Trophoblast cell (in vitro differentiated cells and primary cell): ENCODE measurements at regions not wholly inside any gene's neighbourhood (a gene's known extent, or its start where the extent isn't known, plus 50 kb on each side); places are given as distances from the start of the nearest gene placed in this dataset.

ENCODE experiments used
- DNase-seq, 2 donors: peaks; one replicate each; pipeline ENCODE4 v3.0.0-alpha.2; 2016
- H2AFZ ChIP-seq: 2 replicates; pipeline ENCODE4 v1.6.1; 2013; ENCODE audit warnings: low read length, moderate library complexity, mild to moderate bottlenecking; ENCODE audit not compliant: insufficient read depth, poor library complexity
- H2AK5ac ChIP-seq: 2 replicates; pipeline ENCODE4 v1.6.1; 2013; ENCODE audit warnings: mild to moderate bottlenecking, low read length
- H2BK120ac ChIP-seq: 2 replicates; pipeline ENCODE4 v1.6.1; 2013; ENCODE audit warnings: low read length, mild to moderate bottlenecking, moderate library complexity; ENCODE audit not compliant: insufficient read depth, poor library complexity
- H2BK12ac ChIP-seq: 2 replicates; pipeline ENCODE4 v1.6.1; 2013; ENCODE audit warnings: mild to moderate bottlenecking, low read length, moderate library complexity
- H2BK5ac ChIP-seq: 2 replicates; pipeline ENCODE4 v1.6.1; 2013; ENCODE audit warnings: low read length, low read depth, moderate library complexity, mild to moderate bottlenecking; ENCODE audit not compliant: poor library complexity
- H3K14ac ChIP-seq: 2 replicates; pipeline ENCODE4 v1.6.1; 2013; ENCODE audit warnings: mild to moderate bottlenecking, low read length
- H3K18ac ChIP-seq: 2 replicates; pipeline ENCODE4 v1.6.1; 2013; ENCODE audit warnings: mild to moderate bottlenecking, low read length
- H3K23ac ChIP-seq: 2 replicates; pipeline ENCODE4 v1.6.1; 2013; ENCODE audit warnings: low read length
- H3K27ac ChIP-seq: 2 replicates; pipeline ENCODE4 v1.5.1; 2013; ENCODE audit warnings: low read depth, mild to moderate bottlenecking, inconsistent platforms, low read length, moderate library complexity
- H3K27me3 ChIP-seq: 2 replicates; pipeline ENCODE4 v1.6.1; 2013; ENCODE audit warnings: inconsistent platforms, mild to moderate bottlenecking, low read length, moderate library complexity; ENCODE audit not compliant: insufficient read depth
- H3K36me3 ChIP-seq, 2 experiments: 1 replicate in 1 of 2; 2 replicates in 1 of 2; pipeline ENCODE4 v1.6.1; 2013; ENCODE audit warnings: low read length in 2 of 2, mild to moderate bottlenecking in 2 of 2, moderate library complexity in 1 of 2; ENCODE audit not compliant: insufficient read depth in 2 of 2, control insufficient read depth in 1 of 2
- H3K4ac ChIP-seq: 2 replicates; pipeline ENCODE4 v1.6.1; 2013; ENCODE audit warnings: low read depth, mild to moderate bottlenecking, low read length, moderate library complexity
- H3K4me1 ChIP-seq, 2 experiments: 1 replicate in 1 of 2; 2 replicates in 1 of 2; pipeline ENCODE4 v1.6.1; 2013; ENCODE audit warnings: low read length in 2 of 2, mild to moderate bottlenecking in 2 of 2, moderate library complexity in 1 of 2; ENCODE audit not compliant: insufficient read depth in 2 of 2, control insufficient read depth in 1 of 2
- H3K4me2 ChIP-seq: 2 replicates; pipeline ENCODE4 v1.6.1; 2013; ENCODE audit warnings: inconsistent platforms, mild to moderate bottlenecking, low read length, moderate library complexity
- H3K4me3 ChIP-seq: 2 replicates; pipeline ENCODE4 v1.5.1; 2013; ENCODE audit warnings: mild to moderate bottlenecking, low read depth, low read length, inconsistent platforms
- H3K79me1 ChIP-seq: one replicate; pipeline ENCODE4 v1.6.1; 2013; ENCODE audit warnings: low read length
- H3K79me2 ChIP-seq: 2 replicates; pipeline ENCODE4 v1.6.1; 2013; ENCODE audit warnings: low read length, mild to moderate bottlenecking; ENCODE audit not compliant: control insufficient read depth, insufficient read depth, poor library complexity
- H3K9ac ChIP-seq: 2 replicates; pipeline ENCODE4 v1.6.1; 2013; ENCODE audit warnings: mild to moderate bottlenecking, low read length
- H3K9me3 ChIP-seq: 2 replicates; pipeline ENCODE4 v1.6.1; 2013; ENCODE audit warnings: low read depth, mild to moderate bottlenecking, control low read depth, inconsistent platforms, low read length; ENCODE audit not compliant: insufficient read depth
- H4K12ac ChIP-seq: 2 replicates; pipeline ENCODE4 v1.6.1; 2013; ENCODE audit warnings: low read depth, mild to moderate bottlenecking, low read length, moderate library complexity
- H4K8ac ChIP-seq: 2 replicates; pipeline ENCODE4 v1.6.1; 2013; ENCODE audit warnings: low read depth, mild to moderate bottlenecking, low read length, moderate library complexity
- H4K91ac ChIP-seq: one replicate; pipeline ENCODE4 v1.6.1; 2013; ENCODE audit warnings: low read depth, mild to moderate bottlenecking, low read length, moderate library complexity
- WGBS: extraction: QIAGEN DNeasy Blood & Tissue Kit; methylation state at CpG from one replicate; pipeline ENCODE4 v1.1.7; 2013; ENCODE audit warnings: missing lambda C conversion rate; ENCODE audit not compliant: insufficient read length, insufficient coverage; ENCODE audit errors: extremely low coverage; 5-methylcytosine and 5-hydroxymethylcytosine counted together

- H4K8ac ChIP-seq, result no peak overlapping the region
- no peak overlapping the region for H3K4me2 ChIP-seq
- no peaks in the 10 kb centered on the region for H3K79me2 ChIP-seq
- no peak overlapping the region for H2BK12ac ChIP-seq
- H2BK120ac ChIP-seq, result no peak overlapping the region
- H3K9ac ChIP-seq, result no peak overlapping the region
- WGBS, result no CpG with 5 or more reads among the region's 2 CpGs
- H3K4me1 ChIP-seq, result no peaks in the 10 kb centered on the region
- peaks cover 3% of the 10 kb centered on the region for H3K9me3 ChIP-seq
- no peaks in the 10 kb centered on the region for H3K79me1 ChIP-seq
- no peak overlapping the region for H3K27ac ChIP-seq
- H3K23ac ChIP-seq, result no peak overlapping the region
- H3K14ac ChIP-seq, result no peak overlapping the region
- no peak overlapping the region for H3K4me3 ChIP-seq
- no peak overlapping the region for H2AK5ac ChIP-seq
- H2AFZ ChIP-seq, result no peak overlapping the region
- H4K91ac ChIP-seq, result no peak overlapping the region
- no peaks in the 10 kb centered on the region for H3K36me3 ChIP-seq
- H3K27me3 ChIP-seq, result no peaks in the 10 kb centered on the region
- H2BK5ac ChIP-seq, result no peak overlapping the region
- no peak for DNase-seq
- no peak overlapping the region for H4K12ac ChIP-seq
- H3K18ac ChIP-seq, result no peak overlapping the region
- H3K4ac ChIP-seq, result no peak overlapping the region
Observed at GRCh38 chr22:48900327-48900597, 927.4 kb downstream of the BRD1 start.

DNA sequence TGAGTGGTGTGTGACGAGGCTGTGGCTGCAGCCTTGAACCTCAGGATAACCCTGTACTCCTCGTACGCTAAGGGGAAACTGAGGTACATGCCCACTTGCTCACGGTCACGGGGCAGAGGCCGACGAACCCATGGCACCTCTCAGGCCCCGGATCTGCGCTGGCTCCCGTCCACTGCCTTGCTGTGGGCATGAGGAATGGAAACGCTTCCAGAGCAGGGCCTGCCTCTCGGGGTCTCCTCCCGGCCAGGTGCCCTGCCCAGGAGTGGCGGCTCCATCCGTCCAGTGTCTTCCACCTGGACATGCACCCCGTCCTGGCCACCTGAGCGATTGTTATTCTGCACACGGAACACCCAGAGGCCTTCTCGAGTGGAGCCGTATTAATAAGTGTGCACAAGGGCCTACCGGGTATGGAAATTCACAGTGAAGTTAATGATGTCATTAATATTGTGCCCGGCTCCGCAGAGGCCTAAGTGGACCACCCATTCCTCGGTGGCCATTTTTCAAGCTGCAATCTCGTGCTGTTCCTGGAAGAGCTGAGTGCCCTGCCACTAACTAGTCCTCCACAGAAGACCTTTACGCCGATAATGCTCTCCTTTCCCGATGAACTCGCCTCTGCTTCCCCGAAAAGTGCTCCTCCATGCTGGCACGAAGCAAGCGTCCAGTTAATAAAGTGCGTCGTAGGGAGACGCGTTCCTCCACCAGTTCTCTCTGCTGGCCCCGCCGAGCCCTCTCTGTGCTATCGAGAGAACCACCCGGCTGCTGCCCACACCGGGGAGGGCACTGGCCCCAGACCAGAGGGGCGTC lies 927.9 kb downstream of the BRD1 start:
- H2BK5ac ChIP-seq, result no peak overlapping the region
- no peak overlapping the region for H4K91ac ChIP-seq
- H3K9ac ChIP-seq, result no peak overlapping the region
- H3K4me2 ChIP-seq, result no peak overlapping the region
- H3K27me3 ChIP-seq, result no peaks in the 10 kb centered on the region
- no peak overlapping the region for H3K4me3 ChIP-seq
- H3K79me2 ChIP-seq, result no peaks in the 10 kb centered on the region
- no peaks in the 10 kb centered on the region for H3K36me3 ChIP-seq
- H3K4ac ChIP-seq, result no peak overlapping the region
- no peak overlapping the region for H3K14ac ChIP-seq
- no peaks in the 10 kb centered on the region for H3K4me1 ChIP-seq
- no peak overlapping the region for H2BK12ac ChIP-seq
- no peak overlapping the region for H2BK120ac ChIP-seq
- H3K79me1 ChIP-seq, result no peaks in the 10 kb centered on the region
- WGBS, result no CpG with 5 or more reads among the region's 42 CpGs
- H3K9me3 ChIP-seq, result peaks cover 3% of the 10 kb centered on the region
- H3K18ac ChIP-seq, result no peak overlapping the region
- H3K27ac ChIP-seq, result no peak overlapping the region
- no peak overlapping the region for H4K8ac ChIP-seq
- H2AK5ac ChIP-seq, result no peak overlapping the region
- H3K23ac ChIP-seq, result no peak overlapping the region
- no peak overlapping the region for H4K12ac ChIP-seq
- no peak for DNase-seq
- no peak overlapping the region for H2AFZ ChIP-seq

DNA sequence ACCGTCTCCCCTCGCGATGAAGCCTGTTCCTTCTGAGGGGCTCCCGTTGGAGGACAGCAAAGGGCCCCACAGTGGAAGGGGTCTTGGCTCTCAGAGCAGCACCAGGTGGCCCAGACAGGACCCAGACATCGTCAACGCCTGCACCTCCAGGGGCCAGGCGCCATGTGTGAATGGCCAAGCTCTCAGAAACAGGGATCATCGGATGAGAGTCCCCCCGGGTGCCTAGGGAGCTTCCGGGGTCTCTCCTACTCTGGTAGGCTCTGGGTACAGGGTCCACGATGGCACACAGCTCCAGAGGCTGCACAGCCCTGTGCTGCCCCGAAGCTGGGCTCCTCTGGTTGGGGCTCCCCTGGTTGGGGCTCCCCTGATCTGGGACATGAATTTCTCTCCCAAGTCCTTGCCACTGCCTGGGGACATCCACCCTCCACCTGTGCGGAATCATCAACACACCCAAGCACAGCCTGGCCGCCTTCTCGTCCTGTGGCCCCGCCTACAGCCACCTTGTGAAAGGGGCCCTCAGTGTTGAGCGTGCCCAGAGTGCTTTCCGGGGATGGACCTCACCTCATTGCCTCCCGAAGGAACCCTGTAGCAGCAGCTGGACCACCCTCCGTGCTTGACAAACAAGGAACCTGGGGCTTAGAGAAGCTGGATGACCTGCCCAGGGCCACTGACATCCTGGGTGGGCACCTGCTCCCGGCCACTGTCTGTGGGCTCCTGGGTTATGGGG lies 929.0 kb downstream of the BRD1 start:
- H2BK12ac ChIP-seq, result no peak overlapping the region
- H3K9ac ChIP-seq, result no peak overlapping the region
- H3K4me2 ChIP-seq, result no peak overlapping the region
- H4K91ac ChIP-seq, result no peak overlapping the region
- DNase-seq, result no peak
- no peak overlapping the region for H3K4ac ChIP-seq
- H2AK5ac ChIP-seq, result no peak overlapping the region
- H3K14ac ChIP-seq, result no peak overlapping the region
- H3K23ac ChIP-seq, result no peak overlapping the region
- H3K9me3 ChIP-seq, result peaks cover 3% of the 10 kb centered on the region
- no peak overlapping the region for H3K27ac ChIP-seq
- no peak overlapping the region for H4K12ac ChIP-seq
- no CpG with 5 or more reads among the region's 21 CpGs for WGBS
- no peaks in the 10 kb centered on the region for H3K79me1 ChIP-seq
- H3K4me1 ChIP-seq, result no peaks in the 10 kb centered on the region
- H2AFZ ChIP-seq, result no peak overlapping the region
- no peak overlapping the region for H3K18ac ChIP-seq
- H3K4me3 ChIP-seq, result no peak overlapping the region
- no peak overlapping the region for H2BK120ac ChIP-seq
- no peak overlapping the region for H4K8ac ChIP-seq
- no peak overlapping the region for H2BK5ac ChIP-seq
- no peaks in the 10 kb centered on the region for H3K36me3 ChIP-seq
- H3K79me2 ChIP-seq, result no peaks in the 10 kb centered on the region
- H3K27me3 ChIP-seq, result no peaks in the 10 kb centered on the region

DNA sequence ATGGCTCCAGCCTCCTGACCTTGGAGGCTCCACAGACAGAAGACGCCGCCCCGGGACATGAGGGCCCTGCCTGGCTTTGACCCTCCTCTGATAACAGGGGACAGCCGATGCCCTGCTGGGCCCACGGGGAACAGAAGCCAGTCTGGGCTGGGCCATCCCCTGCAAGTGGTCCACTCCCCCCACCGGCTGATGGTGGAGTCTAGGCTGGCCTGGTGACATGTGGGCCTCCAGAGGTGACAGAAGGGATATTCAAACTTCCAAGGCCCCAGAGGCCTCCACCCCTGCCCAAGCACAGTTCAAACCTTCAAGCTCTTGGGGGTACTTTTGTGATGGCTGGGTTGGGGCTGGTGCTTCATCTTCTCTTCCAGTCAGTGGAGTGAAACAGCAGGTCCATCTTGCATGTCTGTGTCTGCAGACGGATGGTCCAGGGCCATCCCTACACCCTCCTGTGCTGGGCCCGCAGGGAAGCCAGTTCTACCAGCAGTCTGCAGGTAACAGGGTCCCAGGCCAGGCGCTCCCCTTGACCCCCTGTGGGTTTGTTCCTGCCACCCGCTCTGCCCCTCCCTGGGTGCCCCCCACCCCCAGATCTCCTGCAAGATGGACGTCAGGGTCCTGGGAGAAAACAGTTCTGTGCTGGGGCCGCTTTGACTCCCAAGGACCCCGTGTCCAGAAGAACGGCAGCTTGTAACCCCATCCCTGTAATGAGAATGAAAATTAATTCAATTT lies 929.9 kb downstream of the BRD1 start:
- Histone ChIP-seq H2AFZ (no peak overlapping the region), H3K79me2 (no peaks in the 10 kb centered on the region), H2BK120ac (no peak overlapping the region), H4K91ac (no peak overlapping the region), H3K9ac (no peak overlapping the region), H2BK12ac (no peak overlapping the region), H4K8ac (no peak overlapping the region), H2AK5ac (no peak overlapping the region), H3K4me1 (no peaks in the 10 kb centered on the region), H3K36me3 (no peaks in the 10 kb centered on the region), H3K79me1 (no peaks in the 10 kb centered on the region), H3K9me3 (peaks cover 3% of the 10 kb centered on the region), H3K18ac (no peak overlapping the region), H3K23ac (no peak overlapping the region), H3K27me3 (no peaks in the 10 kb centered on the region), H3K14ac (no peak overlapping the region), H4K12ac (no peak overlapping the region), H3K4me3 (no peak overlapping the region), H3K27ac (no peak overlapping the region), H3K4ac (no peak overlapping the region), H2BK5ac (no peak overlapping the region), H3K4me2 (no peak overlapping the region)
- DNase-seq, result no peak
- WGBS, result no CpG with 5 or more reads among the region's 14 CpGs
